HG03457 (cell line): ENCODE measurements at regions not wholly inside any gene's neighbourhood (a gene's known extent, or its start where the extent isn't known, plus 50 kb on each side); places are given as distances from the start of the nearest gene placed in this dataset.
"Not testable (repeated sequence)": the region's sequence is repeated elsewhere in the genome, so short reads cannot be mapped to it uniquely, and the experiment has no call there.

Experiments
- ATAC-seq: cut with Tn5 transposase; IDR thresholded peaks from one replicate; pipeline ENCODE4 v1.9.1; 2021; ENCODE audit warnings: moderate number of reproducible peaks; ENCODE audit not compliant: unreplicated experiment

GRCh38 chr5:87034557-87034956 lies 233.1 kb upstream of the RASA1 start:
- no peak for ATAC-seq

GRCh38 chr5:87042554-87042953 lies 225.1 kb upstream of the RASA1 start:
- ATAC-seq = no peak

GRCh38 chr5:87048156-87048555 lies 219.5 kb upstream of the RASA1 start:
- ATAC-seq = no peak

DNA sequence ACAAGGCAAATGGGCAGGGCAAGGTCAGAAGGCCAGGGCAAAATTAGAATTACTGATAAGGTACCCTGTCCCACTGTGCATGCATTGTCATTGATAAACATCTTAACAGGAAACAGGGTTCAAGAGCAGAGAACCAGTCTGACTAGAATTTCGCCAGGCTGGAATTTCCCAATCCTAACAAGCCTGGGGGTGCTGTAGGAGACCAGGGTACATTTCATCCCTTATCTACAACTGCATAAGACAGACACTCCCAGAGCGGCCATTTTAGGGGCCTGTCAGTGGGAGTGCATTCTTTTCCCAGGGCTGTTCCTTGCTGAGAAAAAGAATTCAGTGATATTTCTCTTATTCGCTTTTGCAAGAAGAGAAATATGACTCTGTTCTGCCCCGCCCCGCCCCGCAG lies 218.7 kb upstream of the RASA1 start:
- not testable (repeated sequence) for ATAC-seq

DNA sequence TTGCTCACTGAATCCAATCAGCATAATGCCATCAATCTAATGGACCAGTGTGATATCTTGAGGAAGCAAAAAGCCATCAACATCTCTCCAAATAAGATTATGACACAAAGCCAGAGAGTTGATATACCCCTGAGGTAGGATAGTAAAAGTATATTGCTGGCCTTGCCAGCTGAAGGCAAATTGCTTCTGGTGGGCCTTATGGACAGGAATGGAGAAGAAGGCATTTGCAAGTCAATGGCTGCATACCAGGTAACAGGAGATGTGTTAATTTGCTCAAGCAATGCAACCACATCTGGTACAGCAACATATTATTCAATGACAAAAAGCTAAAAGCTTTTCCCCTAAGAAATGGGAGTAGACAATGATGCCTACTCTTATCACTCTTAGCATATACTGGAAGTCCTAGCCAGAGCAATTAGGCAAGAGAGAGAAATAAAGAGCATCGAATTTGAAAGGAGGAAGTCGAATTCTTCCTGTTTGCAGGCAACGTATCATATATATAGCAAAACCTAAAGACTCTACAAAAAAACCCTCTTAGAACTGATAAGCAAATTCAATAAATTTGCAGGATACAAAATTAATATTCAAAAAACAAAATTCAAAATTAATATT lies 216.1 kb upstream of the RASA1 start:
- ATAC-seq = no peak

DNA sequence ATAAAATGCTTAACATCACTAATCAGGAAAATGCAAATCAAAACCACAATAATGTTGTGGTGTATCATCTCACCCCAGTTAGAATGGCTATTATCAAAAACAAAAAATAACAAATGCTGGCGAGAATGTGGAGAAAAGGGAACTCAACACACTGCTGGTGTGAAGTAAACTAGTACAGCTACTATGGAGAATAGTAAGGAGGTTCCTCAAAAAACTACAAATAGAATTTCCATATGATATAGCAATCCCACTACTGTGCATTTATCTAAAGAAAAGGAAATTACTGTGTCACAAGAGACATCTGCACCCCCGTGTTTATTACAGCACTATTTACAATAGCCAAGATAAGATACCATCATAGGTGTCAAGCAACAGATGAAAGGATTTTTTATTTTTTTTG lies 214.5 kb upstream of the RASA1 start:
- ATAC-seq = no peak

DNA sequence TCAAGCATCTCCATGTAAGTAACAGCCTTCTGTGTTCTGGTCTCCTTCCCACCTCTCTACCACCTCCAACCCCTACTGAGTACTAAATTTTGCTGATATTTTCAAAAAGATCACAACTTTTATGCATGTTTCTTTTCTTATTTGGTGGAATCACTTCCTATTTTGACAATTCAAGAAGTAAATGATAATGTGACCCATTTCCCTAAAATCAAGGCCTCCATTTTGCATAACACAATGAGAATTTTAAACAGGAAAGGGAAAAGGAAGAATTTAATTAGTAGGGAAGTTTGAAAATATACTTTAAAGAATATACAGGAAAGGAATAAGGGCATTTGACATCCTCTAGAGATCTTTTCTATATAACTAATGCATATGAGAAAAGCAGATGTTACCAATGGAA lies 212.9 kb upstream of the RASA1 start:
- no peak for ATAC-seq

DNA sequence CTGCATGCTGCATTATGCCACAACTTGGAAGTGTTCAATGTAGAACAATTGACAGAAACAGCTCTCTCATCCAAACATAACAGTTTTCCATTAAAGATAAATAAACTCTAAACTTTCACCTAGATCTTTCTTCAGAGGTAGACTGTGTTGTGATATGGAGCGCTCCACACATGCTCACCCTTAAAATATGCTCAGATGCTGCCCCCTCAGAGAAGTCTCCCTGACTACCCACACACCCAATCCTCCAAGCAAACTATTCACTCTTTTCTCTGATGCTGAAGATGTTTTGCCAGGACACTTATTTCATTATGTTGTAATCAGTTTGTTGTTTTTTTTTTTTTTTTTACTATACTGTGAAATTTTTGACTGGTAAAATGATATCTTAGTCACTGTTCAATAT lies 206.6 kb upstream of the RASA1 start:
- ATAC-seq = no peak

DNA sequence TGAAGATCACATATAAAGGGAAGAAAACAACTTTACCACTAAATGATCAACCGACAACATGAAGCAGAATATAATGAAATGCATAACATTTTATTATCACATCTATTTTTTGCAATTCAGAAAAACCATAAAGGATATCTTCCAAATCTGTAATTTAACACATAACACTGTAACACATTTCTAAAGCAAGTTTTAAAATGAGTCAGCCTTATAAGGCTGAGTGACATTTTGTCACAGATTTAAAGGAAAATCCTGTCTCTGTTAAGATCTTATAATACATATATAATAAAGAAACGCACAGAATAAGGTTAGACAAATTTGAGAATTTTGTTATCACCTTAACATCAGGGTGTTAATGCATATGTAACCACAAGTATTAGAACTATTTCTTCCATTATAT lies 198.4 kb upstream of the RASA1 start:
- ATAC-seq = no peak

- no peak for ATAC-seq
Observed at GRCh38 chr5:87069974-87070608, 197.6 kb upstream of the RASA1 start.

DNA sequence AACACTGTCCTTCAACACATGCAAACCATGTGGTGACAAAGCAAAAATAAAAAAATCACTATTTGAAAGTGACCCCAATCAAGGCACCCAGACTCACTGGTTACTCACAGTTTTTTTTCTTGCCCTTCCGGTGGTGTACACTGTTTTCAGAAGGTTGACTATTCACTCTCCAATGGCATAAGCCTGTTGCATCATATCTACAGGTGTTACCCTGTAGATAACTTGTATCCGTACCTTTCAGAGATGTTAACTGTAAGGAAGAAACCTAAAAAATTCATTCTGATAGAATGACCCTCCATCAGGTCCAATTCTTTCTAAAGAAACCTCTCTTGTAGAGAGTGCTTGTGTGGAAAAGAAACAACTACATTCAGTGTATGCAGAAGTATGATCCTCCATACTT lies 193.6 kb upstream of the RASA1 start:
- no peak for ATAC-seq

GRCh38 chr5:87074934-87075541 lies 192.6 kb upstream of the RASA1 start:
- ATAC-seq = peak; percentile 88

GRCh38 chr5:87076411-87076810 lies 191.3 kb upstream of the RASA1 start:
- ATAC-seq = no peak

DNA sequence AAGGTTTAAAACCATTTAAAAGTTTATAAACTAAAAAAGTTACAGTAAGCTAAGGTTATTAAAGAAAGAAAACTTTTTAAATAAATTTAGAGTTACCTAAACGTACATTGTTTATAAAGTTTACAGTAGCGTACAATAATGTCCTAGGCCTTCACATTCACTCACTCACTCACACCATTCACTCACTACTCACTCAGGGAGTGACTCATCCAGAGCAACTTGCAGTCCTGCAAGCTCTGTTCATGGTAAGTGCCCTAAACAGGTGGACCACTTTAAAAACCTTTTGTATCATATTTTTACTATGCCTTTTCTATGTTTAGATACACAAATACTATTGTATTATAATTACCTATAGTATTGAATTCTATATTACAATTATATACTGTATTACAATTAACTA lies 190.8 kb upstream of the RASA1 start:
- no peak for ATAC-seq

DNA sequence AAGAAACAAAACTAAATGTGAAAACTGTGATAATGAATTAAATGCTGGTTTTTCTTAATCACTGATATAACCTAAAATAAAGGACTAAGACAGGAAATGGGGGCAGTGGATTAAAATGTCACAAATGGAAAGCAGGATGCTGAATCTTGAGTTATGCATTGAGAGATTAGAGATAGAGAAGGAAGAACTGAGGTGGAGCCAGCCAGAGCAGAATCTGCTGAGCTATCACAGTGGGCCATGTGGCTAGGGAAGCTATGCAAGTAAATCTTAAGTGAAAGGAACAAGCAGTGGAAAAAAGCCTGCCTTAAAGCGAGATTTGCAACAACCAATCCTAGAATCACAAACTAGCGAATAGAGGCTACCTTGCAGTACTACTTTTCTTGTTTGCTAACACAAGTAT lies 188.5 kb upstream of the RASA1 start:
- ATAC-seq = no peak

DNA sequence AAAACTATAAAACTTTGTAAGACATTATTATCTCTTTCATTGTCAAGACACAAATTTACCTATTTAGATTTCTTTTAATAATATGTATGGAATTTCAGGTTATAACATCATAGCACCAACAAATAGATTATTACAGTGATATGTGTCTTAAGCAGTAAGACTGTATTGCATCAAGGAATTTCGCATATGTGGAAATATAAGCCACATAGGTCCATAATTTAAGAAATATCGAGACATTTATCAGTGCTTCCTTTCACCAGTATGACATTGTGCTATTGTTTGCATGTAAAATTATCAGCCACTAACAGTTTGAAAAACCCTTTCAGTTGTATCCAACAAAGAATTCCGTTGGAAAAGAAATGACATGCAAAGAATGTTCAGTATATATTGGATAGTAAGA lies 186.7 kb upstream of the RASA1 start:
- no peak for ATAC-seq

DNA sequence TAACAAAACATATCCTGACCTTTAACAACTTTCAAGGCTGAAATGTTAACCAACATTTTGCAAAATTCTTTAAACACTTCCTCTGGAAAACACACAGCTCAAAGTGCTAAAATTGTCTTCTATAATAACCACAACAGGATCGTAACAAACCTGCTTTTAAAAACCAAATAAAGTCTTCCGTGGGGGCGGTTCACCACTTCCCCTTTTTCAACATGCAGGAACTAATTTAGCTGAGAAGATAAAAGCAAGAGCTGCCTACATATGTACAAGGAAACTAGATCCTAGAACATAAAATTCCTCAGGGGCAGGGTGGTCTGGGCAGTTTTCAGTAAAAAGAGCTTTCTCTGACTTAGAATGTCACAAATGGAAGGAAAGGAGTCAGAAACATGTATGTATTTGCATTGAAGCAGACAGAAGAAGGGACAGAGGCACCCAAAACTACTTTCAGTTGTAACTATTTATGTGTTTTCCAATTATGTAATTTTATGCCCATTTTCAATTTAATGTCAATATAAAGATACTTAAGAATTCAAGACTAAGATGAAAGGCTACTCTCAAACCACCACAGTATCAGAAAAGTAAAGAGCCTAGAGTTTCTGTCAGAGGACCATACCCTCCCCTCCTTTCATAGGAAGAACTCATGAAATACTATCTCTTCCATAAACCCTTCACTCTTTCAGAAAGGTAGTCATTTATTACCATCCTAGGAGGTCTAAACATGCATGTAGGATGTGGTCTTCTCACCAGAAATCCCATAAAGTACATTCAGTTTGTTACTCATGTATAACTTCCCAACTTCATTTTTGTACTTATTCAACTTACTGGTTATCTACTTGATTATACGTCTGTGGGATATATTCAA lies 185.9 kb upstream of the RASA1 start:
- ATAC-seq = peak; percentile 86

DNA sequence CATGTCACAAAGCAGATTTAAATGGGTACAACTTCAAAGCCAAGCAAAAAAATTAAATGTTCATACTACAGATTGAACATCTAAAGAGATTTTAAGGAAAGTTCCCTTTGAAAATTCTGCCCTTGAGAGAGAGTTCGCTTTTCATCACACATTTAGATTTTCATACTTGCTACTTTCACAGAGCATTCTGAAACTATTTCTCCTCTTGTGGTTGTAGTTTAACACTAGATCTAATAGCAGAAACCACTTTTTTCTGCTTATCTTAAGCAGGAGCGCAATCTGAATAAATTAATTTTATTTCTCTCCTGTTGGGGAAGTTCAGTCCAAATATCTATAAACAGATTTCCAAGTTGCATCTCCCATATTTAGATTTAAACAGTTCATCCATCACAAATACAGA lies 173.3 kb upstream of the RASA1 start:
- ATAC-seq = no peak

GRCh38 chr5:87094833-87095232 lies 172.8 kb upstream of the RASA1 start:
- ATAC-seq = no peak

DNA sequence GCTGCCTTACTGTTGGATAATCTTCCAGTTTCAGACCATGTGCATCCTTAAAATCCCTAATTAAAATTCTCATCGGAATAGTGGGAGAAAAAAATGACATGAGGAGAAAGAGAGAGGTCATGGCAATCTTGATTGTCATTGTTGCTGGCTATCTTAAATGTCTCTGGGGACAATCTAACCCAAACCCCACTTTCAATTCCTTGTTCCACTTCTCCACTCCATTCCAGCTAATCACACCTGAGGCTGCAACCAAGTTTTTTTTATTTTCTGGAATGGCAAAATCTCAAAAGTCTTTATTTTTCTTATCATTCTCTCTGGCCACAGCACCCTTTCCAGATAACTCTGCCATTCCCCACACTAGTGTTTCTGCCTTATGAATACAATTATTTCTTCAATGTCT lies 171.9 kb upstream of the RASA1 start:
- ATAC-seq = no peak

GRCh38 chr5:87097664-87098063 lies 170.0 kb upstream of the RASA1 start:
- ATAC-seq = no peak
